ENCODE measurements at regions not wholly inside any gene's neighbourhood (a gene's known extent, or its start where the extent isn't known, plus 50 kb on each side); places are given as distances from the start of the nearest gene placed in this dataset.
"Not testable (repeated sequence)": the region's sequence is repeated elsewhere in the genome, so short reads cannot be mapped to it uniquely, and the experiment has no call there.

DNA sequence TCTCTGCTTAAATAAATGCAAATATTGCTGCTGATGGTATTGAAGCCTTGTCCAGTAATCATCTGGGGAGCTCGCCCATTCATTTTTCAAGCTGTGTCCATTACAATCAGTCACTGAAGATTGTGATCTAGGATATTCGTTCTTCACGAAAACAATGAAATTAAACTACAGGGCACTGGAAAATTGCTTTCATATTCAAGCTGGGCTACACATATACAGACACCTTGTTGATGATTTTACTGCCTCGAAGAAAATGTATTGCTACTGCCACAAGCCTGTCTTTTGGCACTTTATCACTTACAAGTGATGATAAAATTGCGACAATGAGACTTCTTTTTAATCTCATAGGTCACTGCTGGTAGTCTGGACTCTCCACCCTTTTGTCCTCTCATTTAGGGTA lies 100.0 kb upstream of the MINDY3 start:
- Histone ChIP-seq H3K4me1 (ENCODE audit: insufficient read depth) (no peaks in the 10 kb centered on the region), H3K4me3 (no peak overlapping the region), H3K36me3 (no peaks in the 10 kb centered on the region), H3K27me3 (no peaks in the 10 kb centered on the region), H3K9me3 (no peaks in the 10 kb centered on the region), H3K27ac (no peak overlapping the region)
- intact Hi-C loops (cut with DNase I): no loop called here
- DNase-seq: no peak
- 59 to 68% (median 64%) methylated on average over 5 of the region's 5 CpGs for WGBS, 3 donors
- TF ChIP-seq POLR2A (IDR thresholded peaks at IDR 0.05) (no peak), EP300 (IDR thresholded peaks at IDR 0.05) (no peak)
- TF ChIP-seq, protein P1, sequence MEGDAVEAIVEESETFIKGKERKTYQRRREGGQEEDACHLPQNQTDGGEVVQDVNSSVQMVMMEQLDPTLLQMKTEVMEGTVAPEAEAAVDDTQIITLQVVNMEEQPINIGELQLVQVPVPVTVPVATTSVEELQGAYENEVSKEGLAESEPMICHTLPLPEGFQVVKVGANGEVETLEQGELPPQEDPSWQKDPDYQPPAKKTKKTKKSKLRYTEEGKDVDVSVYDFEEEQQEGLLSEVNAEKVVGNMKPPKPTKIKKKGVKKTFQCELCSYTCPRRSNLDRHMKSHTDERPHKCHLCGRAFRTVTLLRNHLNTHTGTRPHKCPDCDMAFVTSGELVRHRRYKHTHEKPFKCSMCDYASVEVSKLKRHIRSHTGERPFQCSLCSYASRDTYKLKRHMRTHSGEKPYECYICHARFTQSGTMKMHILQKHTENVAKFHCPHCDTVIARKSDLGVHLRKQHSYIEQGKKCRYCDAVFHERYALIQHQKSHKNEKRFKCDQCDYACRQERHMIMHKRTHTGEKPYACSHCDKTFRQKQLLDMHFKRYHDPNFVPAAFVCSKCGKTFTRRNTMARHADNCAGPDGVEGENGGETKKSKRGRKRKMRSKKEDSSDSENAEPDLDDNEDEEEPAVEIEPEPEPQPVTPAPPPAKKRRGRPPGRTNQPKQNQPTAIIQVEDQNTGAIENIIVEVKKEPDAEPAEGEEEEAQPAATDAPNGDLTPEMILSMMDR (IDR thresholded peaks at IDR 0.05): no peak

DNA sequence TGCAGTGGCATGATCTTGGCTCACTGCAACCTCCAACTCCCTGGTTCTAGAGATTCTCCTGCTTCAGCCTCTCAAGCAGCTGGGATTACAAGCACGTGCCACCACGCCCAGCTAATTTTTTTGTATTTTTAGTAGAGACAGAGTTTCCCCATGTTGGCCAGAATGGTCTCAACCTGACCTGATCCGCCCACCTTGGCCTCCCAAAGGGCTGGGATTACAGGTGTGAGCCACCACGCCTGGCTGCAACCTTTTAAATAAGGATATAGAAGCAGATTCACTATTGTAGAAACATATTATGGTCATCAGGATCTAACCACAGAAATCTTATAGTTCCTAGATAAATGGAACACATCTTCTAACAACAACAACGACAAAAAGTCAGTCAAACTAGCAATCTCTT lies 112.4 kb upstream of the MINDY3 start:
- H3K27me3 ChIP-seq; H3K27ac ChIP-seq; DNase-seq; H3K36me3 ChIP-seq; intact Hi-C loops (cut with DNase I); H3K9me3 ChIP-seq; H3K4me3 ChIP-seq; H3K4me1 ChIP-seq (ENCODE audit: insufficient read depth): not testable (repeated sequence)
- WGBS, 3 donors: 78 to 85% (median 80%) methylated on average over 5 of the region's 5 CpGs

DNA sequence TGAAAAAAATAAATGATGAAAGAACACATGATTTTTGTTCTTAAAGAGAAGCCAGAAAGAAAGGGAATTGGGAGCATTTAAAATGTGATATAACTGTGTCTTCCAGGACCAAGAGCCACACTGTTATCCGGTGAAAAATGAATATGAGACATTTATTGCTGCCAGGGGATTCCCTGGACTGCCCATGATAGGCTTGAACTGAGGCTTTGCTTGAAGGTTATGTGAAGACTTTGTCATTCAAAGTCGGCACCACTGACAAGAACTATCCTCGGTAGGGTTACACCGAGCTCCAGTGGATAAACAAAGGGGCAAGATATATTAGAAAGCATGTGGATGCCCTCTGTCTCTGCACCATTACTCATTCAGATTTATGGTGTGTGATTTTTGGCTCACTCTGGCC lies 125.4 kb upstream of the MINDY3 start:
- no peaks in the 10 kb centered on the region for H3K27me3 ChIP-seq
- TF ChIP-seq EP300 (IDR thresholded peaks at IDR 0.05): no peak
- no peak for TF ChIP-seq POLR2A (IDR thresholded peaks at IDR 0.05)
- TF ChIP-seq, protein P1 (IDR thresholded peaks at IDR 0.05): no peak
- no peaks in the 10 kb centered on the region for H3K36me3 ChIP-seq
- 2 to 40% (median 11%) methylated on average over 4 of the region's 4 CpGs for WGBS, 3 donors
- DNase-seq: no peak
- H3K4me3 ChIP-seq: no peak overlapping the region
- intact Hi-C loops (cut with DNase I): no loop called here
- no peaks in the 10 kb centered on the region for H3K9me3 ChIP-seq
- H3K27ac ChIP-seq: no peak overlapping the region
- no peaks in the 10 kb centered on the region for H3K4me1 ChIP-seq (ENCODE audit: insufficient read depth)

DNA sequence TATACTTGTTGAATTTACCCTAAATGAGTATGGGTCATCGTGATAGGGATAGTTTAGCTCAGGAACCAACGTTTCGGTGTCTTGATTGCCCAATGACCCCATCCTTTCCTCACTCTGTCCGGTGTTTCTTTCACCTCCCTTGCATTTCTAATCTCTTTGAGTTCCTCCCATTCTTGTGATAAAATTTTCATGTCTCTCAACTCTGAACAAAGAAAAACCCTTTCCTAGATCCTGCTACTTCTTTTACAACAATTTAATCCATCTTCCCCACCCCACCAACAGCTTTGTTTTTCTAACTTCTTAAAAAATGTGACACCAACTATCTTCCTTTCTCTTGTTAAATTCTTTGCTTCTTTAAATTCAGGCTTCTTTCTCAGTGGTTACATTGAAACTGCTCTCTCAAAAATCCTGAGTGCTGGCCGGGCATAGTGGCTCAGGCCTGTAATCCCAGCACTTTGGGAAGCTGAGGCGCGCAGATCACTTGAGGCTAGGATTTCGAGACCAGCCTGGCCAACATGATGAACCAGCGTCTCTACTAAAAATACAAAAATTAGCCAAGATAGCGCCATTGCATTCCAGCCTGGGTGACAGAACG lies 130.3 kb upstream of the MINDY3 start:
- no peak for DNase-seq
- 69 to 73% (median 70%) methylated on average over 11 of the region's 11 CpGs for WGBS, 3 donors
- Histone ChIP-seq H3K9me3 (no peaks in the 10 kb centered on the region), H3K27ac (no peak overlapping the region), H3K4me3 (no peak overlapping the region), H3K36me3 (no peaks in the 10 kb centered on the region), H3K27me3 (no peaks in the 10 kb centered on the region), H3K4me1 (ENCODE audit: insufficient read depth) (no peaks in the 10 kb centered on the region)
- no peak for TF ChIP-seq EP300 (IDR thresholded peaks at IDR 0.05)
- TF ChIP-seq, protein P1 (IDR thresholded peaks at IDR 0.05): no peak
- no peak for TF ChIP-seq POLR2A (IDR thresholded peaks at IDR 0.05)
- intact Hi-C loops (cut with DNase I): no loop called here

DNA sequence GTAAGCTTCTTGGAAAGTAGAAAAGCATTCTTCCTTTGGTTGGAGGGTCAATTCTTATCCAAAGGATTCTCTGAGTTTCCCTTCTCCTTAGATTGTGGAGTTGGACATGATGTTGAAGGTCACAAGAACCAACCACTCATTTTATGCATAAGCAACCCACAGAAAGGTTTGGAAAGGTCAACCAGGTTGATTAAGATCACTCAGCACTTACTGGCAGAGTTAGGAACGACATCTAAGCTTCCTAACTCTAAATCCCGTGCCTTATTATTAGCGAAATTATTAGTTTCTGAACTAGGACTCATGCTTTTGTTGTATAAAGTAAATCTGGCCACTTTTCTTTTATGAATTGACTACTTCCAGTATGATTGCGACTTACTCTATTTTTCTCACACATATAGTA lies 137.0 kb upstream of the MINDY3 start:
- WGBS, 3 donors: 75 to 83% (median 79%) methylated on average over 4 of the region's 4 CpGs
- Histone ChIP-seq H3K4me1 (ENCODE audit: insufficient read depth) (no peaks in the 10 kb centered on the region), H3K4me3 (no peak overlapping the region), H3K27ac (no peak overlapping the region), H3K27me3 (no peaks in the 10 kb centered on the region), H3K36me3 (no peaks in the 10 kb centered on the region), H3K9me3 (no peaks in the 10 kb centered on the region)
- intact Hi-C loops (cut with DNase I): no loop called here
- TF ChIP-seq, protein P1 (IDR thresholded peaks at IDR 0.05): no peak
- no peak for TF ChIP-seq EP300 (IDR thresholded peaks at IDR 0.05)
- no peak for TF ChIP-seq POLR2A (IDR thresholded peaks at IDR 0.05)
- no peak for DNase-seq

Measured in ovary (tissue), 7 donors.